IMR-90 (cell line): ENCODE measurements at regions not wholly inside any gene's neighbourhood (a gene's known extent, or its start where the extent isn't known, plus 50 kb on each side); places are given as distances from the start of the nearest gene placed in this dataset.

ENCODE experiments used
- CEBPB ChIP-seq: IDR thresholded peaks from 2 replicates; pipeline ENCODE4 v1.6.1; 2012; ENCODE audit warnings: low read depth, low read length, improper control_type of control experiment
- CTCF ChIP-seq: conservative IDR thresholded peaks from 2 replicates; pipeline ENCODE4 v1.5.1; 2012; ENCODE audit warnings: mild to moderate bottlenecking, low read depth, low read length, improper control_type of control experiment
- MAZ ChIP-seq: IDR thresholded peaks from 2 replicates; pipeline ENCODE4 v1.6.1; 2012; ENCODE audit warnings: low read depth, mild to moderate bottlenecking, low read length, improper control_type of control experiment, moderate library complexity, borderline replicate concordance
- POLR2A ChIP-seq: IDR thresholded peaks from 2 replicates; pipeline ENCODE4 v1.6.1; 2012; ENCODE audit warnings: mild to moderate bottlenecking, low read depth, low read length
- RFX5 ChIP-seq: IDR thresholded peaks from 2 replicates; pipeline ENCODE4 v1.8.0; 2012; ENCODE audit warnings: low read depth, mild to moderate bottlenecking, low read length, moderate library complexity

DNA sequence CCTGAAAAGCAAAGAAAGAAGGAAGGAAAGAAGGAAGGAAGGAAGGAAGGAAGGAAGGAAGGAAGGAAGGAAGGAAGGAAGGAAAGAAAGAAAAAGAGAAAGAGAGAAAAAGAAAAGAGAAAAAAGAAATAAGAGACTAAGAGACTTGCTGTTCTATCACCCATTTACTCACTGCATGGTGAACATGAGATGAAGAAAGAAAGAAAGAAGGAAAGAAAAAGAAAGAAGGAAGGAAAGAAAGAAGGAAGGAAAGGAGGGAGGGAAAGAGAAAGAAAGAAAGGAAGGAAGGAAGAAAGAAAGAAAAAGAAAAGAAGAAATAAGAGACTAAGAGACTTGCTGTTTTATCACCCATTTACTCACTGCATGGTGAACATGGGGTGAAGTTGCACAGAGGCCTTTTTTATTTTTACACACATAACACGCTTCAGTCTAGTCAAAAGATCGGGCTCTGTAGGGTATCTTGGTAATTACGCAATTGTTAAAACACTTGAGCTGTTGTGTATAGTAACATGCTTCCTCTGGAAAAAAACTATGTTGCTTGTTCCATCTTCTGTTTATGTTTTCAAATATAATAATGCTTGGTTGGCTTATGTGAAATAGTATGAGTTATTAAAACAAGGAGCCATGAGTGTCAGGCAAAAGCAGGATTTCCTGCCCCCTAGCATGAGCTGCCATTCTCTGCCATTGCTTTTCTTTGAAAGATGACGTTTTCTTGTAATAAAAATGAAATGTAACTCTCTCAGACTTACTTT, 119.3 kb upstream of the ZNF608 start:
- no peak for TF ChIP-seq POLR2A
- no peak for TF ChIP-seq CTCF
- no peak for TF ChIP-seq MAZ
- peak; percentile 88 for TF ChIP-seq CEBPB
- TF ChIP-seq RFX5: no peak
